Dermis blood vessel endothelial cell (primary cell): ENCODE measurements at regions not wholly inside any gene's neighbourhood (a gene's known extent, or its start where the extent isn't known, plus 50 kb on each side); places are given as distances from the start of the nearest gene placed in this dataset.

Experiments
- DNase-seq: peaks from one replicate; pipeline ENCODE4 v3.0.0; 2010

GRCh38 chr6:92942549-92942948 is 476.8 kb downstream of the EPHA7 start:
- no peak for DNase-seq

- no peak for DNase-seq
These were observed 484.7 kb downstream of the EPHA7 start for GRCh38 chr6:92934625-92935024.

- DNase-seq: no peak
These were observed 489.2 kb downstream of the EPHA7 start for GRCh38 chr6:92930171-92930570.

GRCh38 chr6:92922216-92922806 is 497.0 kb downstream of the EPHA7 start:
- DNase-seq: no peak

GRCh38 chr6:92915466-92915865 is 503.9 kb downstream of the EPHA7 start:
- no peak for DNase-seq

GRCh38 chr6:92911301-92911700 is 508.1 kb downstream of the EPHA7 start:
- DNase-seq: no peak

GRCh38 chr6:92910646-92911045 is 508.7 kb downstream of the EPHA7 start:
- DNase-seq: no peak

- no peak for DNase-seq
These were observed 513.0 kb downstream of the EPHA7 start for GRCh38 chr6:92906385-92906784.

- DNase-seq: no peak
These were observed 525.6 kb downstream of the EPHA7 start for GRCh38 chr6:92893741-92894140.

GRCh38 chr6:92892626-92893170 is 526.7 kb downstream of the EPHA7 start:
- DNase-seq: no peak

- no peak for DNase-seq
These were observed 531.0 kb downstream of the EPHA7 start for GRCh38 chr6:92888316-92888715.

- DNase-seq: no peak
These were observed 531.5 kb downstream of the EPHA7 start for GRCh38 chr6:92887871-92888270.

- no peak for DNase-seq
These were observed 539.8 kb downstream of the EPHA7 start for GRCh38 chr6:92879526-92879925.

- DNase-seq: no peak
These were observed 554.3 kb downstream of the EPHA7 start for GRCh38 chr6:92864966-92865555.

- no peak for DNase-seq
These were observed 569.7 kb downstream of the EPHA7 start for GRCh38 chr6:92849636-92850035.

- DNase-seq: no peak
These were observed 570.5 kb downstream of the EPHA7 start for GRCh38 chr6:92848901-92849300.

GRCh38 chr6:92848459-92848858 is 570.9 kb downstream of the EPHA7 start:
- DNase-seq: no peak

GRCh38 chr6:92847988-92848387 is 571.4 kb downstream of the EPHA7 start:
- DNase-seq: no peak

- no peak for DNase-seq
These were observed 579.0 kb downstream of the EPHA7 start for GRCh38 chr6:92840246-92840930.

GRCh38 chr6:92828788-92829187 is 590.6 kb downstream of the EPHA7 start:
- no peak for DNase-seq

- no peak for DNase-seq
These were observed 592.3 kb downstream of the EPHA7 start for GRCh38 chr6:92827104-92827503.

- no peak for DNase-seq
These were observed 592.7 kb downstream of the EPHA7 start for GRCh38 chr6:92826633-92827032.

- no peak for DNase-seq
These were observed 597.1 kb downstream of the EPHA7 start for GRCh38 chr6:92822222-92822621.

- no peak for DNase-seq
These were observed 598.8 kb downstream of the EPHA7 start for GRCh38 chr6:92820601-92821000.
